ENCODE measurements at regions not wholly inside any gene's neighbourhood (a gene's known extent, or its start where the extent isn't known, plus 50 kb on each side); places are given as distances from the start of the nearest gene placed in this dataset.

GRCh38 chr10:3354174-3354900 lies 181.8 kb upstream of the PITRM1 start:
- H3K4me3 ChIP-seq, result no peak overlapping the region
- no peak overlapping the region for H3K27ac ChIP-seq

- Histone ChIP-seq H3K4me3 (no peak overlapping the region), H3K27ac (no peak overlapping the region)
These were observed 180.7 kb upstream of the PITRM1 start for GRCh38 chr10:3353235-3353634.

GRCh38 chr10:3350617-3351258 lies 178.2 kb upstream of the PITRM1 start:
- Histone ChIP-seq H3K27ac (no peak overlapping the region), H3K4me3 (no peak overlapping the region)

GRCh38 chr10:3350205-3350604 lies 177.6 kb upstream of the PITRM1 start:
- Histone ChIP-seq H3K27ac (no peak overlapping the region), H3K4me3 (no peak overlapping the region)

GRCh38 chr10:3348564-3348963 lies 176.0 kb upstream of the PITRM1 start:
- Histone ChIP-seq H3K27ac (no peak overlapping the region), H3K4me3 (no peak overlapping the region)

GRCh38 chr10:3347413-3348182 lies 175.0 kb upstream of the PITRM1 start:
- H3K4me3 ChIP-seq, result no peak overlapping the region
- H3K27ac ChIP-seq, result no peak overlapping the region

- Histone ChIP-seq H3K4me3 (no peak overlapping the region), H3K27ac (no peak overlapping the region)
These were observed 174.3 kb upstream of the PITRM1 start for GRCh38 chr10:3346851-3347250.

GRCh38 chr10:3342771-3343170 lies 170.2 kb upstream of the PITRM1 start:
- no peak overlapping the region for H3K4me3 ChIP-seq
- H3K27ac ChIP-seq, result no peak overlapping the region

GRCh38 chr10:3340127-3340730 lies 167.6 kb upstream of the PITRM1 start:
- Histone ChIP-seq H3K27ac (no peak overlapping the region), H3K4me3 (no peak overlapping the region)

GRCh38 chr10:3339531-3339950 lies 167.0 kb upstream of the PITRM1 start:
- Histone ChIP-seq H3K27ac (peak overlapping the region in 1 of 21 experiments; percentile 2), H3K4me3 (no peak overlapping the region)

- Histone ChIP-seq H3K27ac (no peak overlapping the region), H3K4me3 (no peak overlapping the region)
These were observed 166.5 kb upstream of the PITRM1 start for GRCh38 chr10:3339121-3339520.

GRCh38 chr10:3337741-3338140 lies 165.2 kb upstream of the PITRM1 start:
- no peak overlapping the region for H3K4me3 ChIP-seq
- H3K27ac ChIP-seq, result no peak overlapping the region

GRCh38 chr10:3336673-3337293 lies 164.2 kb upstream of the PITRM1 start:
- no peak overlapping the region for H3K27ac ChIP-seq
- H3K4me3 ChIP-seq, result no peak overlapping the region

- H3K27ac ChIP-seq, result no peak overlapping the region
- no peak overlapping the region for H3K4me3 ChIP-seq
These were observed 160.8 kb upstream of the PITRM1 start for GRCh38 chr10:3333426-3333825.

GRCh38 chr10:3331690-3332230 lies 159.2 kb upstream of the PITRM1 start:
- no peak overlapping the region for H3K4me3 ChIP-seq
- no peak overlapping the region for H3K27ac ChIP-seq

- no peak overlapping the region for H3K4me3 ChIP-seq
- peak overlapping the region in 1 of 21 experiments; percentile 2 for H3K27ac ChIP-seq
These were observed 158.6 kb upstream of the PITRM1 start for GRCh38 chr10:3331187-3331586.

- peak overlapping the region in 1 of 21 experiments; percentile 2 for H3K27ac ChIP-seq
These were observed 158.1 kb upstream of the PITRM1 start for GRCh38 chr10:3330663-3331062.

GRCh38 chr10:3325954-3326750 lies 153.6 kb upstream of the PITRM1 start:
- Histone ChIP-seq H3K4me3 (no peak overlapping the region), H3K27ac (no peak overlapping the region)

More at GRCh38 chr10:3330663-3331062, 158.1 kb upstream of the PITRM1 start:
- H3K4me3 ChIP-seq, result no peak overlapping the region

- Histone ChIP-seq H3K4me3 (no peak overlapping the region), H3K27ac (peak overlapping the region in 4 of 21 experiments; percentile 22 to 64 (median 32))
These were observed 152.0 kb upstream of the PITRM1 start for GRCh38 chr10:3324612-3325038.

Data from skin epidermis (tissue), 12 donors.